D721Med (cell line): ENCODE measurements at regions not wholly inside any gene's neighbourhood (a gene's known extent, or its start where the extent isn't known, plus 50 kb on each side); places are given as distances from the start of the nearest gene placed in this dataset.

Experiments used
- DNase-seq: peaks from one replicate; pipeline ENCODE4 v3.0.0; 2011; ENCODE audit warnings: low spot score; ENCODE audit not compliant: insufficient read length
- FAIRE-seq: peaks from 2 replicates; lab custom pipeline; 2011; peaks lifted over from hg19 to GRCh38; lab: Jason Lieb, UNC
- CTCF ChIP-seq: IDR thresholded peaks from 2 replicates; pipeline ENCODE4 v1.5.1; 2012; ENCODE audit warnings: mild to moderate bottlenecking, control low read depth; ENCODE audit not compliant: insufficient read depth; ENCODE audit errors: missing control alignments

- DNase-seq (no peak), FAIRE-seq (no peak)
- TF ChIP-seq CTCF: no peak
Observed at GRCh38 chr13:26456650-26457049, 100.8 kb upstream of the WASF3 start.

- FAIRE-seq (no peak), DNase-seq (no peak)
- no peak for TF ChIP-seq CTCF
Observed at GRCh38 chr13:26457212-26457611, 100.3 kb upstream of the WASF3 start.

GRCh38 chr13:26458196-26458749 lies 99.2 kb upstream of the WASF3 start:
- FAIRE-seq (no peak), DNase-seq (no peak)
- no peak for TF ChIP-seq CTCF

GRCh38 chr13:26459276-26460131 lies 98.0 kb upstream of the WASF3 start:
- no peak for DNase-seq
- no peak for FAIRE-seq
- TF ChIP-seq CTCF: no peak

- no peak for DNase-seq
- no peak for TF ChIP-seq CTCF
- no peak for FAIRE-seq
Observed at GRCh38 chr13:26460648-26461047, 96.8 kb upstream of the WASF3 start.

GRCh38 chr13:26463296-26463695 lies 94.2 kb upstream of the WASF3 start:
- DNase-seq (no peak), FAIRE-seq (no peak)
- TF ChIP-seq CTCF: no peak

- no peak for TF ChIP-seq CTCF
- DNase-seq (no peak), FAIRE-seq (no peak)
Observed at GRCh38 chr13:26463848-26464247, 93.6 kb upstream of the WASF3 start.
